ENCODE measurements at regions not wholly inside any gene's neighbourhood (a gene's known extent, or its start where the extent isn't known, plus 50 kb on each side); places are given as distances from the start of the nearest gene placed in this dataset.
"Not testable (repeated sequence)": the region's sequence is repeated elsewhere in the genome, so short reads cannot be mapped to it uniquely, and the experiment has no call there.

DNA sequence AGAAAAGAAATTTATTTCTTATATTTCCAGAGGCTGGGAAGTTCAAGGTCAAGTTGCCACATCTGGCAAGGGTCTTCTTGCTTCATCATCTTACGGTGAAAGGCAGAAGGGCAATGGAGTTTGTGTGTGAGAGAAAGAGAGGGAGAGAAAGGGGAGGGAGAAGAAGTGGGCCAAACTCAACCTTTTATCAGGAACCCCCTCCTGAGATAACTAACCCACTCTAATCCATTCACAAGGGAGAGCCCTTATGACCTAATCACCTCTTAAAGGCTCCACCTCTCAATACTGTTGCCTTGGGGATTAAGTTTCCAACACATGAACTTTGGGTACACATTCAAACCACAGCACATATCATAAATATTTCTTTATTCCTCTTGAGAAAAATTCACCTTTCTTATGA lies 203.3 kb upstream of the FAM241A start:
- Histone ChIP-seq H3K4me3 (ENCODE audit: low read length) (no peak overlapping the region), H2AFZ (ENCODE audit: low read depth, low read length) (no peak overlapping the region), H3K9me3 (ENCODE audit: low read length) (no peaks in the 10 kb centered on the region), H3K4me1 (ENCODE audit: insufficient read depth, low read length) (no peaks in the 10 kb centered on the region), H3K27me3 (ENCODE audit: insufficient read depth, low read length) (no peaks in the 10 kb centered on the region), H3K36me3 (ENCODE audit: insufficient read depth, low read length) (no peaks in the 10 kb centered on the region)

DNA sequence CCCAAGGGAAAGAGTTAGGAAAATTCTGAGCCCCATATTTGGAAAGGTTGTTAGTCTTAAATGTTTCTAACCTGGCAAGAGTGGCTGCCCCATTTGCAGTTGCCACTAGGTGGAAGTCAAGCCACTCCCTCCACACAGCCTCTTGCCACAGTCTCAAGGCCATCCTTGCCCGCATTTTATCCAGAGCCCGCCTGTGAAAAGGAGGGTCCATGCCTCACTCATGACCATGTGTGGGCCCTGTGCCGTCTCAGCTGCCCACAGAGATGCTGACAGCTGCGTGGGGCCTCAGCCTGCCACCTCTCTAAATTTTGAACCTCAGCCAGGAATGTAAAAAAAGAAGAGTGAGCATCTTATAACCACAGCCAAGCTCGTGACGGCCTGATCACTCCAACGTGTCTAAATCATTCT lies 201.5 kb upstream of the FAM241A start:
- Histone ChIP-seq H3K36me3 (ENCODE audit: insufficient read depth, low read length) (no peaks in the 10 kb centered on the region), H3K4me3 (ENCODE audit: low read length) (no peak overlapping the region), H3K9me3 (ENCODE audit: low read length) (no peaks in the 10 kb centered on the region), H3K27me3 (ENCODE audit: insufficient read depth, low read length) (no peaks in the 10 kb centered on the region), H3K4me1 (ENCODE audit: insufficient read depth, low read length) (no peaks in the 10 kb centered on the region), H2AFZ (ENCODE audit: low read depth, low read length) (no peak overlapping the region)

DNA sequence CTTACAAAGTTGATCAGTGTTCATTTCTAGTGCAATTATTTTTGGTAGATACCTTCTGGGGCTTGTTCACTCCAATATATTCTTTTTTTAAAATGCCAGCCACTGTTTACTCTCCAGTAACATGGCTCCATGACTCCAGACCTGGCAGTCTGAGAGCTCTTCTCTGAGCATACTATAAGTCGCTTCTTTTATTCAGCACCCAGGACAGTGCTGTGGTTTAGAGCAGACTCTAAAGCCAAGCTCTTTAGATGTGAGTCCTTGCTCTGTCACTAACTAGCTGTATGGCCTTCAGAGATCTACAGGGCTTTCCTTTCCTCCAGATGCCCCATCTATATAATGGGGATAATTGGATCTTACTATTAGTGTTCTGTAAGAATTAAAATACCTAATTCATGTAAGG lies 200.2 kb upstream of the FAM241A start:
- H3K9me3 ChIP-seq (ENCODE audit: low read length) = no peaks in the 10 kb centered on the region
- no peaks in the 10 kb centered on the region for H3K36me3 ChIP-seq (ENCODE audit: insufficient read depth, low read length)
- H3K4me3 ChIP-seq (ENCODE audit: low read length) = no peak overlapping the region

DNA sequence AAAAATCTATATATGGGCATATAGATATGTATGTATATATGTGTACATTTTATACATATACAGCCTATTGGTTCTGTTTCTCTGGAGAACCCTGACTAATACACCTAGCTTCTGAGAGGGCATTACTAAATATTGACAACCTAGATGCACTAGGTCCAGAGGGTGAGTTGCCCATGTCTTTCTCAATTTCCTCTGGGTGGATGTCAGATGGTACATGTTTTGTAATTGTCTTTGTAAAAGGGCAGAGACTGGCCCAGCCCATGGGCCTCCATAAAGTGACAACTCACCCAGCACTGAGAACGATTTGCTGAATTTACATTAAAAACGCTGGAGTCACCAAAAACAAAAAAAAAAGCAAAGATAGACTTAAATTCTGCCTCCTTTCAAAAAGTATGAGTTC lies 198.5 kb upstream of the FAM241A start:
- Histone ChIP-seq H3K4me3 (ENCODE audit: low read length) (no peak overlapping the region), H3K9me3 (ENCODE audit: low read length) (no peaks in the 10 kb centered on the region), H3K27me3 (ENCODE audit: insufficient read depth, low read length) (no peaks in the 10 kb centered on the region), H2AFZ (ENCODE audit: low read depth, low read length) (no peak overlapping the region), H3K4me1 (ENCODE audit: insufficient read depth, low read length) (no peaks in the 10 kb centered on the region), H3K36me3 (ENCODE audit: insufficient read depth, low read length) (no peaks in the 10 kb centered on the region)

More for the DNA sequence above, 200.2 kb upstream of the FAM241A start:
- Histone ChIP-seq H2AFZ (ENCODE audit: low read depth, low read length) (no peak overlapping the region), H3K27me3 (ENCODE audit: insufficient read depth, low read length) (no peaks in the 10 kb centered on the region), H3K4me1 (ENCODE audit: insufficient read depth, low read length) (no peaks in the 10 kb centered on the region)

DNA sequence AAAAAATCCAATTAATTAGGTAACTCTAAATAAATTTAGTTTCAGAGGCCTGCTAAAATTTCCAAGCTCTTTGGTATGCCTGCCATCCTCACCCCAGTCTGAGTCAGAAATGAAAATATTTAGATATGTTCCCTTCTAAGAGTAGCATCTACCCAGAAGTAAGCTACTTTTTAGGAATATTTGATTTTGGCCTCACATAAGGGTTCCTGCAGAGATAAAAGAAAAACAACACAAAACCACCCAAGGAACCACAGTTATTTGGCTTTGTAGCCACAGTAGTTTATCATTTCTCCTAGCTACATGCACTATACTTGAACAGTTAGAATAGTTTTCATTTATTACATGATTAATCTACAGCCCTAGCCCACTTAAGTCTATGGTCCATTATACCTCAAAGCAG lies 192.6 kb upstream of the FAM241A start:
- Histone ChIP-seq H3K27me3 (ENCODE audit: insufficient read depth, low read length) (no peaks in the 10 kb centered on the region), H3K9me3 (ENCODE audit: low read length) (no peaks in the 10 kb centered on the region), H3K36me3 (ENCODE audit: insufficient read depth, low read length) (no peaks in the 10 kb centered on the region)

DNA sequence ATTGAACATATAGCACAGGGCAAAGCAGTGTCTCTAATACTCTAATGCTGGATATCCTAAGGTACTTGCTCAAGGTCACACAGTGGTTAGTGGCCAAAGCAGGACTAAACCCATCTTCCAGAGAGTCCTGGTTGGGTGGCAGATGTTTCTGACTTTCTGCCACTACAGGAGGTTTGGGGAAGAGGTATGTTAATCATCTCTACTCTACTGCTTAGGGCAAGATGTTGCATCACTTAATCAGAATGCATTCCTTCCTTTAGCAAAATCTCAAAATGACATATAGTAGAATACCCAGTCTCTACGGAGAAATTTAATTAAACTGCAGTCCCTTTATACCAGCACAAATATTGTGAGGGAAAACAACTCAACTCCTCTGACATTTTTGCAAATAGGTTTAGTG lies 190.7 kb upstream of the FAM241A start:
- H3K27me3 ChIP-seq (ENCODE audit: insufficient read depth, low read length) = no peaks in the 10 kb centered on the region
- no peaks in the 10 kb centered on the region for H3K4me1 ChIP-seq (ENCODE audit: insufficient read depth, low read length)
- no peaks in the 10 kb centered on the region for H3K9me3 ChIP-seq (ENCODE audit: low read length)
- no peaks in the 10 kb centered on the region for H3K36me3 ChIP-seq (ENCODE audit: insufficient read depth, low read length)
- H3K4me3 ChIP-seq (ENCODE audit: low read length) = no peak overlapping the region
- no peak overlapping the region for H2AFZ ChIP-seq (ENCODE audit: low read depth, low read length)

More for the DNA sequence above, 192.6 kb upstream of the FAM241A start:
- no peaks in the 10 kb centered on the region for H3K4me1 ChIP-seq (ENCODE audit: insufficient read depth, low read length)
- H2AFZ ChIP-seq (ENCODE audit: low read depth, low read length) = no peak overlapping the region
- no peak overlapping the region for H3K4me3 ChIP-seq (ENCODE audit: low read length)

DNA sequence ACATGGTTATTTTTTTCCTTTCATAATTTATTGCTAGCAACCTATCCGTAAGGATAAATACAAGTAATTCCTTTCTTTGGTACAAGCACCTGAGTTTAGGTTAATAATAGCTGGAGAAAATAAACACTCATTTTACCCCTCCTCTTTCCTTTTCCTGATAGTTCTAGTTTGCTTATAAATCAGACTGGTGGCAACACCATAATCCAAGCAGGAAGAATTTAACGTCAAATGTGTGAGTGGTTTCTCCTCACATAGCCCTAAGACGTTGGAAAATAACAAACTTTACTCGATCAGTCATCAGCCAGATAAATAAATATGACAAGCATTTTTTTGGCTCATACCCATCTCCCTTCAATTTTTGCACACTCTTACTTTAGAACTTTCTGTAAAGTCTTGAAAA lies 190.3 kb upstream of the FAM241A start:
- Histone ChIP-seq H3K9me3 (ENCODE audit: low read length) (no peaks in the 10 kb centered on the region), H3K4me3 (ENCODE audit: low read length) (no peak overlapping the region), H3K4me1 (ENCODE audit: insufficient read depth, low read length) (no peaks in the 10 kb centered on the region), H2AFZ (ENCODE audit: low read depth, low read length) (no peak overlapping the region), H3K36me3 (ENCODE audit: insufficient read depth, low read length) (no peaks in the 10 kb centered on the region), H3K27me3 (ENCODE audit: insufficient read depth, low read length) (no peaks in the 10 kb centered on the region)

DNA sequence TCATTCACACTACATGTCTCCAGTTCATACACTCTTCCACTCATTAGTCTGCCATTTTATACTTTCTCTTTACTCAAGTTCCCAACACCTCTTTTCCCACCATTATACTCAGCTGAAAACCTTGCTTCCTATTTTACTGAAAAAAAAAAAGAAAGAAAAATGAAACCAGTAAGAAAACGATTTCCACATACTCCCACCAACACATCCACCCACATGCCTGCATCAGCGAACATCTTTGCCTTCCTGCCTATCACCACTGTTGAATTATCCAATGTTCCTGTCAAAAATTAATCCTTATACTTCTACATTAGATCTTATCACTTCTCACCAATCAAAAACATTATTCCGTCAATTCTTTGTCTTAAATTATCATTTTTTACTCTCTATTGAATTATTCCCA lies 188.1 kb upstream of the FAM241A start:
- no peaks in the 10 kb centered on the region for H3K27me3 ChIP-seq (ENCODE audit: insufficient read depth, low read length)
- H3K9me3 ChIP-seq (ENCODE audit: low read length) = no peaks in the 10 kb centered on the region

DNA sequence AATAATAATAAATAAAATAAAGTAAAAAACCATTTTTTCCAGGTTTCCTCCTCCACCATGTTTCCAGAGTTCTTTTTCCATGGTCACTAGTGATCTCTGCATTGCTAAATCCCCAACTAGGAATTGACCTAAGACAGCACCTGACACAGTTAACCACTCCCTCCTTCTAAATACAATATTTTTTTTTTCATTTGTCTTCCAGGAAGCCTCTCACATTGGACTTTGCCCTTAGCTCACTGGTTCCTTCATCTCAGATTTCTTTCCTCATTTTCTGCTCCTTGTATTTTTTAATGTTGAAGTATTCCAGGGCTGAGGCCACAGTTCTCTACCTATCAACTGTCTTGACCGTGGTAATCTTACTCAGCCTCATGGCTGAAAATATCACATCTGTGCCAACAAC lies 187.3 kb upstream of the FAM241A start:
- H2AFZ ChIP-seq (ENCODE audit: low read depth, low read length) = no peak overlapping the region
- H3K4me1 ChIP-seq (ENCODE audit: insufficient read depth, low read length) = no peaks in the 10 kb centered on the region
- H3K4me3 ChIP-seq (ENCODE audit: low read length) = no peak overlapping the region
- H3K9me3 ChIP-seq (ENCODE audit: low read length) = no peaks in the 10 kb centered on the region
- no peaks in the 10 kb centered on the region for H3K27me3 ChIP-seq (ENCODE audit: insufficient read depth, low read length)
- H3K36me3 ChIP-seq (ENCODE audit: insufficient read depth, low read length) = no peaks in the 10 kb centered on the region

More for the DNA sequence above, 188.1 kb upstream of the FAM241A start:
- no peaks in the 10 kb centered on the region for H3K4me1 ChIP-seq (ENCODE audit: insufficient read depth, low read length)
- H3K4me3 ChIP-seq (ENCODE audit: low read length) = no peak overlapping the region
- H2AFZ ChIP-seq (ENCODE audit: low read depth, low read length) = no peak overlapping the region
- H3K36me3 ChIP-seq (ENCODE audit: insufficient read depth, low read length) = no peaks in the 10 kb centered on the region

DNA sequence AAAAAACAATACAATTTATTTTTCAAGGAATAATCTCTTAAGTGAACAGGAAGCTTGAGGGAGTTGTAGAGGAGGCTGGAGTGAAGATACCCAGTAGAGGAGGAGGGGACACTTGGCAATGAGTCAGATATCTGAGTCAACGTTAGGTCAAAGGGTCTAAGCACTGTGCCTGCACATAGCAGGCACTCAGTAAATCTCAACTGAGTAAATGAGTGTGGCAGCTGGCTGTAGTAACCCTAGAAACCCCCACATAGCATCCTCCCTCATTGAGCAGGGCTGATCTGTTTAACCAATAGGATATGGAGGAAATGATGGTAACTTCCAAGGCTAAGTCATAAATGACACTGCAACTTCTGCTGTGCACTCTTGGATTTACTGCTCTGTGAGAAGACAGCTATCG lies 186.0 kb upstream of the FAM241A start:
- no peaks in the 10 kb centered on the region for H3K36me3 ChIP-seq (ENCODE audit: insufficient read depth, low read length)
- no peaks in the 10 kb centered on the region for H3K27me3 ChIP-seq (ENCODE audit: insufficient read depth, low read length)
- no peaks in the 10 kb centered on the region for H3K9me3 ChIP-seq (ENCODE audit: low read length)
- no peaks in the 10 kb centered on the region for H3K4me1 ChIP-seq (ENCODE audit: insufficient read depth, low read length)
- H3K4me3 ChIP-seq (ENCODE audit: low read length) = no peak overlapping the region
- no peak overlapping the region for H2AFZ ChIP-seq (ENCODE audit: low read depth, low read length)

DNA sequence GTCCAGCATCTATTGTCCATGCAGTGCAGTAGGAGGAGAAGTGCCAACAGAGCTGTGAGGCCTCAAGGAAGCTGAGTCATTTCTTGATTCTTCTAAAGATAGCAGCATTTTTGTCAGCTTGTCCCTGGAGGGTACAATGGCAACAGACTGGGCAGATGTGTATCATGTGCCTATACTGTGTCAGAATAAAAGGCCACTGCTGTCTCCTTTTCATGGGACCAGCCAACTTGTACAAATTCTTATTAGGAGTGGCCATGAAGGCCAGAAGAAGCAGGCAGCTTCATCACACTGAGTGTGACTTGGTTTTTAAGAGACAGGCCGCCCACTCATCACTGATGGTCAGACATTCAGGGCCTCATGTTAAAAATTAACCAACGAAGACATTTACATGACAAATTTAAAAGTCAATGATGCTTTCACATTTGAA lies 185.0 kb upstream of the FAM241A start:
- no peaks in the 10 kb centered on the region for H3K27me3 ChIP-seq (ENCODE audit: insufficient read depth, low read length)
- H3K9me3 ChIP-seq (ENCODE audit: low read length) = no peaks in the 10 kb centered on the region
- no peak overlapping the region for H3K4me3 ChIP-seq (ENCODE audit: low read length)
- no peaks in the 10 kb centered on the region for H3K4me1 ChIP-seq (ENCODE audit: insufficient read depth, low read length)
- H2AFZ ChIP-seq (ENCODE audit: low read depth, low read length) = no peak overlapping the region
- H3K36me3 ChIP-seq (ENCODE audit: insufficient read depth, low read length) = no peaks in the 10 kb centered on the region

DNA sequence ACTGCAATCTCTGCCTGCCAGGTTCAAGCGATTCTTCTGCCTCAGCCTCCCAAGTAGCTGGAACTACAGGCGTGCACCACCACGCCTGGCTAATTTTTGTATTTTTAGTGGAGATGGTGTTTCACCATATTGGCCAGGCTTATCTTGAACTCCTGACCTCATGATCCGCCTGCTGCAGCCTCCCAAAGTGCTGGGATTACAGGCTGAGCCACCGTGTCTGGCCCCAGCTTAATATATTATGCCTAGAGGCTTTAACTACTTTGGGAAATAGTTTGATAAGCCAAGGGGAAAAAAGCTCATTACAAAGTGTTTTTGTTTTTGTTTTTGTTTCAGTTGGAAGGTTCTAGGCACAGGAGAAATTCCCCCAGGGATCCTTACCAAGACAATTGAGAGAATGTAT lies 184.2 kb upstream of the FAM241A start:
- not testable (repeated sequence) for H3K4me3 ChIP-seq (ENCODE audit: low read length); H3K9me3 ChIP-seq (ENCODE audit: low read length); H3K4me1 ChIP-seq (ENCODE audit: insufficient read depth, low read length); H3K27me3 ChIP-seq (ENCODE audit: insufficient read depth, low read length); H2AFZ ChIP-seq (ENCODE audit: low read depth, low read length); H3K36me3 ChIP-seq (ENCODE audit: insufficient read depth, low read length)

DNA sequence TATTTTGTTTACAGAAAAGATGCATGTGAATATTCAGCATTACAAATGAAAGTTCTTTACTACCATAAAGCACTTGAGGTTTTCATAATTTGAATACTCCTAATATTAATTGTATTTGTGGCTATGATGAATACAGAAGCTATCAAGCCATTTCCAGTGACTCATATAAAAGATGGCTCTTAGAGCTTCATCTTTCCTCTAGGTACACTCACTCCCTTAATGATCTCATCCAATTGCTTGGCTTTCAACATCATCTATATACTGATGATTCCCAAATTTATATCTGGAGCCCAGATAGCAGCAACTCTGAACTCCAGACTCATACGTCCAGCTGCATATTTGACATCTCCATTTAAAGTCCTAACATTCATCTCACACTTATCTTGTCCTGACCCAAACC lies 183.4 kb upstream of the FAM241A start:
- Histone ChIP-seq H3K9me3 (ENCODE audit: low read length) (no peaks in the 10 kb centered on the region), H3K27me3 (ENCODE audit: insufficient read depth, low read length) (no peaks in the 10 kb centered on the region), H3K4me1 (ENCODE audit: insufficient read depth, low read length) (no peaks in the 10 kb centered on the region), H2AFZ (ENCODE audit: low read depth, low read length) (no peak overlapping the region), H3K36me3 (ENCODE audit: insufficient read depth, low read length) (no peaks in the 10 kb centered on the region), H3K4me3 (ENCODE audit: low read length) (no peak overlapping the region)

DNA sequence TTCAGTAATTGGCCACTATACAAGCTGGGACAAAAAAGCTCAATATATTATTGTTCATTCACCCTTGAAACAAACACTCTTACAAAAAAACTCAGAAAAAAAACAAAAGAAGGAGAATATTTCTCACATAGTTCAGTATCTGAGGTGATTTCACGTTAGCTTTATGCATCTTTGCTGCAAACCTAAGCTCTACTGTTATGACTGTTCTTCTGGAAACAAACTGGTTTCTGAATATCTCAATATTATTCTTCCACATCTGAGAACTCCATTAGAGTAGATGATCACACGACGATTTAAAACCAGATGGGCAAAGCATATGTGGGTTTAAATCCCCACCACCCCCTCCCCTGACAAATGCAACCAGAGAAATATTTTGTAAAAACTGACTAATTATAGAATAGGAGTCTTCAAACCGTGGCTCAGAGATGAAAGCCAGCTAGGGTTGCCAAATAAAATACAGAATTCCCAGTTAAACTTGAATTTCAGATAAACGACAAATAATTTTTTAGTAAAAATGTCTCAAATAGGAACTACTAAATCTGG lies 182.0 kb upstream of the FAM241A start:
- H3K27me3 ChIP-seq (ENCODE audit: insufficient read depth, low read length) = no peaks in the 10 kb centered on the region

More for the DNA sequence above, 182.0 kb upstream of the FAM241A start:
- Histone ChIP-seq H3K9me3 (ENCODE audit: low read length) (no peaks in the 10 kb centered on the region), H3K36me3 (ENCODE audit: insufficient read depth, low read length) (no peaks in the 10 kb centered on the region), H2AFZ (ENCODE audit: low read depth, low read length) (no peak overlapping the region), H3K4me1 (ENCODE audit: insufficient read depth, low read length) (no peaks in the 10 kb centered on the region), H3K4me3 (ENCODE audit: low read length) (no peak overlapping the region)
